CD14-positive monocyte (primary cell): ENCODE measurements at regions not wholly inside any gene's neighbourhood (a gene's known extent, or its start where the extent isn't known, plus 50 kb on each side); places are given as distances from the start of the nearest gene placed in this dataset.

Experiments
- DNase-seq, 3 donors: peaks; one replicate each; pipeline ENCODE4 v3.0.0-alpha.2; 2011 to 2022
- H2AFZ ChIP-seq: 2 replicates; pipeline ENCODE4 v1.6.0; 2012; ENCODE audit warnings: mild to moderate bottlenecking, low read depth, low read length, inconsistent platforms; ENCODE audit not compliant: insufficient read depth, poor library complexity, severe bottlenecking
- H3K27ac ChIP-seq, 2 donors: 1 replicate in 1 of 2; 2 replicates in 1 of 2; pipeline ENCODE4 v1.5.1; 2012 to 2013; ENCODE audit warnings: low read length in 2 of 2, control low read depth in 1 of 2, inconsistent platforms in 1 of 2, low read depth in 1 of 2, mild to moderate bottlenecking in 1 of 2
- H3K27me3 ChIP-seq, 2 donors: one replicate each; pipeline versions ENCODE4 v1.6.0 to v1.6.1; 2011 to 2013; ENCODE audit warnings: low read length in 2 of 2; ENCODE audit not compliant: control insufficient read depth in 2 of 2, insufficient read depth in 2 of 2
- H3K36me3 ChIP-seq, 2 donors: replicated peaks in 1 of 2; 1 replicate in 1 of 2; 2 replicates in 1 of 2; pipeline versions ENCODE4 v1.5.1 to v1.6.1; 2012 to 2013; ENCODE audit warnings: low read length in 2 of 2, control low read depth in 1 of 2, inconsistent platforms in 1 of 2, mild to moderate bottlenecking in 1 of 2; ENCODE audit not compliant: insufficient read depth in 2 of 2, control insufficient read depth in 1 of 2
- H3K4me1 ChIP-seq, 2 donors: 1 replicate in 1 of 2; 2 replicates in 1 of 2; pipeline versions ENCODE4 v1.5.1 to v1.6.1; 2012 to 2013; ENCODE audit warnings: low read length in 2 of 2, control low read depth in 1 of 2, inconsistent platforms in 1 of 2, mild to moderate bottlenecking in 1 of 2, moderate library complexity in 1 of 2; ENCODE audit not compliant: insufficient read depth in 2 of 2, control insufficient read depth in 1 of 2
- H3K4me2 ChIP-seq: replicated peaks from 2 replicates; pipeline ENCODE3; 2012; ENCODE audit warnings: low read length, moderate library complexity, mild to moderate bottlenecking; ENCODE audit not compliant: poor library complexity, severe bottlenecking; ENCODE audit errors: extremely low read depth
- H3K4me3 ChIP-seq, 3 experiments: fragments of 200-600 bp in 1 of 3; sonication (generic) in 1 of 3; replicated peaks in 1 of 3; 1 replicate in 2 of 3; 2 replicates in 1 of 3; pipeline ENCODE4 v1.5.1; 2011 to 2013; ENCODE audit warnings: low read length in 3 of 3, mild to moderate bottlenecking in 3 of 3, control low read depth in 2 of 3, low read depth in 2 of 3, inconsistent platforms in 1 of 3, moderate library complexity in 1 of 3
- H3K79me2 ChIP-seq: 2 replicates; pipeline ENCODE4 v1.6.0; 2012; ENCODE audit warnings: mild to moderate bottlenecking, control low read depth, inconsistent platforms, low read length, moderate library complexity; ENCODE audit not compliant: insufficient read depth
- H3K9ac ChIP-seq: 2 replicates; pipeline ENCODE4 v1.6.0; 2017; ENCODE audit warnings: low read length, mild to moderate bottlenecking; ENCODE audit not compliant: insufficient read depth, poor library complexity, severe bottlenecking
- H3K9me3 ChIP-seq, 2 donors: replicated peaks in 1 of 2; 1 replicate in 1 of 2; 2 replicates in 1 of 2; pipeline versions ENCODE4 v1.5.1 to v1.6.1; 2012 to 2013; ENCODE audit warnings: low read length in 2 of 2, control low read depth in 1 of 2; ENCODE audit not compliant: control insufficient read depth in 1 of 2, insufficient read depth in 1 of 2
- H4K20me1 ChIP-seq: 2 replicates; pipeline ENCODE4 v1.6.0; 2012; ENCODE audit warnings: mild to moderate bottlenecking, low read length, control low read depth, moderate library complexity; ENCODE audit not compliant: insufficient read depth
- H3K27ac Mint-ChIP-seq, 7 donors: one replicate each; pipeline ENCODE4 v1.8.0; 2020; ENCODE audit warnings: mild to moderate bottlenecking in 7 of 7, mixed read lengths in 7 of 7, moderate library complexity in 6 of 7, inconsistent platforms in 2 of 7
- H3K27me3 Mint-ChIP-seq, 3 donors: one replicate each; pipeline ENCODE4 v1.8.0; 2021 to 2022; ENCODE audit warnings: low read depth in 3 of 3, mild to moderate bottlenecking in 3 of 3, mixed read lengths in 3 of 3, moderate library complexity in 3 of 3, inconsistent platforms in 1 of 3
- H3K36me3 Mint-ChIP-seq, 2 donors: one replicate each; pipeline ENCODE4 v1.8.0; 2020; ENCODE audit warnings: mixed read lengths in 2 of 2, inconsistent platforms in 1 of 2, mild to moderate bottlenecking in 1 of 2
- H3K4me1 Mint-ChIP-seq: one replicate; pipeline ENCODE4 v1.8.0; 2020; ENCODE audit warnings: mild to moderate bottlenecking, mixed read lengths
- H3K4me3 Mint-ChIP-seq, 2 donors: one replicate each; pipeline ENCODE4 v1.8.0; 2020; ENCODE audit warnings: mild to moderate bottlenecking in 2 of 2, mixed read lengths in 2 of 2, moderate library complexity in 1 of 2
- H3K9me3 Mint-ChIP-seq, 7 donors: one replicate each; pipeline ENCODE4 v1.8.0; 2020 to 2022; ENCODE audit warnings: mixed read lengths in 7 of 7, mild to moderate bottlenecking in 6 of 7, moderate library complexity in 6 of 7, inconsistent platforms in 2 of 7
- WGBS: methylation state at CpG from one replicate; pipeline ENCODE4 v1.1.5; 2013; ENCODE audit warnings: missing lambda C conversion rate; ENCODE audit not compliant: insufficient coverage; 5-methylcytosine and 5-hydroxymethylcytosine counted together
- intact Hi-C, 2 donors: fragments of 100-400 bp; cut with micrococcal nuclease; formaldehyde crosslinking; loops; one replicate each; pipeline versions ENCODE4 v1.15.0 to v1.15.1; 2023
- TF ChIP-seq, protein P1 (sequence below): fragments of 200-600 bp; IDR thresholded peaks from one replicate; pipeline ENCODE4 v1.8.0; 2022; ENCODE audit warnings: antibody characterized with exemption, mild to moderate bottlenecking

- peaks cover 4% of the 10 kb centered on the region for H3K4me1 Mint-ChIP-seq
- H3K9ac ChIP-seq = no peak overlapping the region
- no peaks in the 10 kb centered on the region for H3K36me3 ChIP-seq
- H3K4me1 ChIP-seq = peaks cover 0 to 2% of the 10 kb centered on the region in 2 donors
- no peak overlapping the region for H2AFZ ChIP-seq
- no CpG with 5 or more reads among the region's 6 CpGs for WGBS
- H3K27ac Mint-ChIP-seq = no peak overlapping the region
- H3K4me3 ChIP-seq = no peak overlapping the region
- H3K79me2 ChIP-seq = no peaks in the 10 kb centered on the region
- intact Hi-C loops = no loop called here
- H3K27ac ChIP-seq = no peak overlapping the region
- no peak for DNase-seq
- peaks cover 0 to 3% (median 0%) of the 10 kb centered on the region in 3 donors for H3K27me3 Mint-ChIP-seq
- peaks cover 2 to 18% (median 11%) of the 10 kb centered on the region in 7 donors for H3K9me3 Mint-ChIP-seq
- TF ChIP-seq, protein P1, sequence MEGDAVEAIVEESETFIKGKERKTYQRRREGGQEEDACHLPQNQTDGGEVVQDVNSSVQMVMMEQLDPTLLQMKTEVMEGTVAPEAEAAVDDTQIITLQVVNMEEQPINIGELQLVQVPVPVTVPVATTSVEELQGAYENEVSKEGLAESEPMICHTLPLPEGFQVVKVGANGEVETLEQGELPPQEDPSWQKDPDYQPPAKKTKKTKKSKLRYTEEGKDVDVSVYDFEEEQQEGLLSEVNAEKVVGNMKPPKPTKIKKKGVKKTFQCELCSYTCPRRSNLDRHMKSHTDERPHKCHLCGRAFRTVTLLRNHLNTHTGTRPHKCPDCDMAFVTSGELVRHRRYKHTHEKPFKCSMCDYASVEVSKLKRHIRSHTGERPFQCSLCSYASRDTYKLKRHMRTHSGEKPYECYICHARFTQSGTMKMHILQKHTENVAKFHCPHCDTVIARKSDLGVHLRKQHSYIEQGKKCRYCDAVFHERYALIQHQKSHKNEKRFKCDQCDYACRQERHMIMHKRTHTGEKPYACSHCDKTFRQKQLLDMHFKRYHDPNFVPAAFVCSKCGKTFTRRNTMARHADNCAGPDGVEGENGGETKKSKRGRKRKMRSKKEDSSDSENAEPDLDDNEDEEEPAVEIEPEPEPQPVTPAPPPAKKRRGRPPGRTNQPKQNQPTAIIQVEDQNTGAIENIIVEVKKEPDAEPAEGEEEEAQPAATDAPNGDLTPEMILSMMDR = no peak
- H3K9me3 ChIP-seq = peaks cover 9 to 11% of the 10 kb centered on the region in 2 donors
- H3K4me3 Mint-ChIP-seq = no peak overlapping the region
- no peak overlapping the region for H3K4me2 ChIP-seq
- H4K20me1 ChIP-seq = no peaks in the 10 kb centered on the region
- no peaks in the 10 kb centered on the region for H3K36me3 Mint-ChIP-seq
- no peaks in the 10 kb centered on the region for H3K27me3 ChIP-seq
Observed at GRCh38 chrX:38965888-38966287, 164.6 kb downstream of the MID1IP1 start.

DNA sequence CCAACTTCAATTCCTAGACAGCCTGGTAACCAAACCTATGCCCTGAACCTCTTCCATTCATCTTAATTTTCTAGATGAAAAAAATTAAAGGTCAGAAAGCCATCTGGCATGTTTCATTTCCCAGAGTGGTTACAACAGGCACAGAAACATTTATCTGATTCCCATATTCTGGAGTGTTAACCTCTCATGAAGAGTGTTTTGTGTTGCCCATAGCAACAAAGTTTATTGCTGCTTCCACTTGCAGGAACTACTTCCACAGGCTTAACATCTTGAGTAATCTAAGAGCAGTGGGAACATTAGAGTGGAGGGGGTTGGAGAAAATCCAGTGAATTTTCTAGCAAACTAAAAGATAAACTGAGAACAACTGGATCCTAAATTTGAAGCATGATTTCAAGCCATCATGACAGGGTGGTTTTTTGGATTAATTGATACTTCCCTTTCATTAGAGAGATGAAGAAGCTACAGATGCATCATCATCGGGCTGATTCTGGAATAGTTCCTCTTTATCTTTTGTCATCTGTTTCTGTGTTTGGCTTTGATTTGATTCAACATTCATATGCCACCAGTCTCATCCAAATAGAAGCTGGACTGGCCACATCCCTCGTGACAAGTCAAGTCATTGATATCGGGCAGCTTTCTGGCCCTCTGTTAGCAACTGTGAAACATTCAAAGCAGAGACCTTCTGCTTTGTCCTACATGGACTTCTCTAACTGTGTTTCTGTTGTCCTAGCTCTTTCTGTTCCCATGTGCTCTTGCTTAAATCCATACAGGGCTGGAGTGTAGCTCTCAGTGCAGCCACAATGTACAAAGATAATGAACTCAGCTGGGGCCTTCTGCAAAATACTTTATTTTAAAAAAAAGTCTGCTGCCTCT, 167.3 kb downstream of the MID1IP1 start:
- no peak overlapping the region for H3K9ac ChIP-seq
- H3K36me3 ChIP-seq = no peaks in the 10 kb centered on the region
- H3K4me2 ChIP-seq = no peak overlapping the region
- H3K27me3 ChIP-seq = no peaks in the 10 kb centered on the region
- Mint-ChIP-seq H3K4me1 (peaks cover 4% of the 10 kb centered on the region), H3K9me3 (peaks cover 0 to 6% (median 3%) of the 10 kb centered on the region in 7 donors), H3K4me3 (no peak overlapping the region), H3K27me3 (peaks cover 0 to 3% (median 3%) of the 10 kb centered on the region in 3 donors), H3K27ac (peak overlapping the region in 1 of 7 donors; percentile 48), H3K36me3 (no peaks in the 10 kb centered on the region)
- H3K4me1 ChIP-seq = peaks cover 0 to 2% of the 10 kb centered on the region in 2 donors
- no peak overlapping the region for H3K27ac ChIP-seq
- peak in 2 of 3 donors; percentile 26 to 30 for DNase-seq
- 94% methylated on average over 2 of the region's 3 CpGs for WGBS
- peaks cover under 1 to 1% of the 10 kb centered on the region in 2 donors for H3K9me3 ChIP-seq
- TF ChIP-seq, protein P1 = no peak
- no peak overlapping the region for H3K4me3 ChIP-seq
- intact Hi-C loops = no loop called here
- H4K20me1 ChIP-seq = no peaks in the 10 kb centered on the region
- H2AFZ ChIP-seq = no peak overlapping the region
- H3K79me2 ChIP-seq = no peaks in the 10 kb centered on the region
